GM23338 (cell line): ENCODE measurements at regions not wholly inside any gene's neighbourhood (a gene's known extent, or its start where the extent isn't known, plus 50 kb on each side); places are given as distances from the start of the nearest gene placed in this dataset.

Source experiments
- ATAC-seq: fragments of 200-7000 bp; cut with Tn5 transposase; 3 replicates; pipeline ENCODE4 v1.9.1; 2020
- DNase-seq: peaks from one replicate; pipeline ENCODE4 v3.0.0-alpha.2; 2015; ENCODE audit warnings: low spot score
- H2AFZ ChIP-seq: fragments of 200-600 bp; sonication (generic); 2 replicates; pipeline ENCODE4 v1.8.0; 2016; ENCODE audit warnings: antibody characterized with exemption, mild to moderate bottlenecking, moderate library complexity
- H3F3A ChIP-seq: fragments of 200-600 bp; sonication (generic); replicated peaks from 2 replicates; pipeline ENCODE4 v1.8.0; 2017; ENCODE audit warnings: antibody characterized with exemption, mixed run types, low read depth
- H3K27ac ChIP-seq: fragments of 200-600 bp; sonication (generic); 2 replicates; pipeline ENCODE4 v1.6.1; 2016; ENCODE audit warnings: low read depth
- H3K27me3 ChIP-seq: fragments of 200-600 bp; sonication (generic); 2 replicates; pipeline ENCODE4 v1.8.0; 2016; ENCODE audit warnings: mild to moderate bottlenecking, mixed run types, moderate library complexity; ENCODE audit not compliant: insufficient read depth
- H3K36me3 ChIP-seq: fragments of 200-600 bp; sonication (generic); 2 replicates; pipeline ENCODE4 v1.8.0; 2016; ENCODE audit warnings: mild to moderate bottlenecking; ENCODE audit not compliant: insufficient read depth
- H3K4me1 ChIP-seq: fragments of 200-600 bp; sonication (generic); 2 replicates; pipeline ENCODE4 v1.8.0; 2016; ENCODE audit warnings: mild to moderate bottlenecking, moderate library complexity; ENCODE audit not compliant: insufficient read depth
- H3K4me2 ChIP-seq: fragments of 200-600 bp; sonication (generic); 2 replicates; pipeline ENCODE4 v1.7.1; 2017; ENCODE audit warnings: mixed run types
- H3K4me3 ChIP-seq: fragments of 200-600 bp; sonication (generic); 2 replicates; pipeline ENCODE4 v1.6.1; 2016; ENCODE audit warnings: mixed run types
- H3K79me2 ChIP-seq: fragments of 200-600 bp; sonication (generic); replicated peaks from 2 replicates; pipeline ENCODE4 v1.8.0; 2017; ENCODE audit warnings: mild to moderate bottlenecking; ENCODE audit not compliant: insufficient read depth
- H3K9me2 ChIP-seq: fragments of 200-600 bp; sonication (generic); 2 replicates; pipeline ENCODE4 v1.8.0; 2017; ENCODE audit not compliant: insufficient read depth
- H4K20me1 ChIP-seq: fragments of 200-600 bp; sonication (generic); replicated peaks from 2 replicates; pipeline ENCODE4 v1.8.0; 2017; ENCODE audit warnings: mild to moderate bottlenecking; ENCODE audit not compliant: insufficient read depth
- H3K27ac Mint-ChIP-seq: 2 replicates; pipeline ENCODE4 v1.8.0; 2020; ENCODE audit warnings: inconsistent platforms, mild to moderate bottlenecking, moderate library complexity, mixed read lengths
- H3K27me3 Mint-ChIP-seq: 3 replicates; pipeline ENCODE4 v1.8.0; 2022; ENCODE audit warnings: low read depth, mild to moderate bottlenecking, moderate library complexity, mixed read lengths, inconsistent platforms; ENCODE audit not compliant: insufficient read depth, poor library complexity
- H3K36me3 Mint-ChIP-seq: 3 replicates; pipeline ENCODE4 v1.8.0; 2021; ENCODE audit warnings: low read depth, mild to moderate bottlenecking, inconsistent platforms, moderate library complexity, mixed read lengths
- H3K4me1 Mint-ChIP-seq: 3 replicates; pipeline ENCODE4 v1.8.0; 2020; ENCODE audit warnings: mild to moderate bottlenecking, inconsistent platforms, mixed read lengths
- H3K4me3 Mint-ChIP-seq: 3 replicates; pipeline ENCODE4 v1.8.0; 2021; ENCODE audit warnings: moderate library complexity, mild to moderate bottlenecking, inconsistent platforms, mixed read lengths
- H3K9me3 Mint-ChIP-seq: 3 replicates; pipeline ENCODE4 v1.8.0; 2020; ENCODE audit warnings: moderate library complexity, mild to moderate bottlenecking, inconsistent platforms, mixed read lengths
- CREB1 ChIP-seq: fragments of 250-450 bp; sonication (Bioruptor Pico); IDR thresholded peaks from 2 replicates; pipeline ENCODE4 v1.5.0; 2020; ENCODE audit warnings: low read depth, mild to moderate bottlenecking, moderate library complexity
- CTCF ChIP-seq, 2 experiments: fragments of 200-600 bp in 1 of 2; sonication (generic) in 1 of 2; conservative IDR thresholded peaks; 2 replicates each; pipeline versions ENCODE4 v1.5.1 to v1.6.1; 2016 to 2017; ENCODE audit warnings: antibody characterized with exemption in 2 of 2, low read depth in 2 of 2, mild to moderate bottlenecking in 2 of 2, moderate library complexity in 1 of 2
- EZH2phosphoT487 ChIP-seq: fragments of 200-600 bp; sonication (generic); IDR thresholded peaks from one replicate; pipeline ENCODE4 v1.8.1; 2018; ENCODE audit warnings: antibody characterized with exemption; ENCODE audit not compliant: unreplicated experiment
- JUNB ChIP-seq: IDR thresholded peaks from one replicate; pipeline ENCODE4 v1.6.1; 2016; ENCODE audit warnings: antibody characterized with exemption; ENCODE audit not compliant: unreplicated experiment
- NANOG ChIP-seq: IDR thresholded peaks from 2 replicates; pipeline ENCODE4 v1.6.1; 2016; ENCODE audit warnings: antibody characterized with exemption, borderline replicate concordance
- POLR2AphosphoS5 ChIP-seq: IDR thresholded peaks from 2 replicates; pipeline ENCODE4 v1.6.1; 2016; ENCODE audit warnings: antibody characterized with exemption, low read depth
- STAT1 ChIP-seq: IDR thresholded peaks from one replicate; pipeline ENCODE4 v1.6.1; 2016; ENCODE audit warnings: antibody characterized with exemption; ENCODE audit not compliant: unreplicated experiment
- ZNF114 ChIP-seq: fragments of 250-450 bp; sonication (Bioruptor Pico); IDR thresholded peaks from 2 replicates; pipeline ENCODE4 v1.5.0; 2020; ENCODE audit warnings: mild to moderate bottlenecking, moderate library complexity
- ZNF331 ChIP-seq: fragments of 250-450 bp; sonication (Bioruptor Pico); IDR thresholded peaks from 2 replicates; pipeline ENCODE4 v1.5.0; 2020; ENCODE audit warnings: low read depth, mild to moderate bottlenecking, moderate library complexity
- TF ChIP-seq, protein P1 (sequence below): IDR thresholded peaks from 2 replicates; pipeline ENCODE4 v1.6.1; 2016; ENCODE audit warnings: antibody characterized with exemption
- TF ChIP-seq, protein P2 (sequence below): fragments of 250-450 bp; sonication (Bioruptor Pico); IDR thresholded peaks from 2 replicates; pipeline ENCODE4 v1.5.0; 2020; ENCODE audit warnings: mild to moderate bottlenecking, moderate library complexity

DNA sequence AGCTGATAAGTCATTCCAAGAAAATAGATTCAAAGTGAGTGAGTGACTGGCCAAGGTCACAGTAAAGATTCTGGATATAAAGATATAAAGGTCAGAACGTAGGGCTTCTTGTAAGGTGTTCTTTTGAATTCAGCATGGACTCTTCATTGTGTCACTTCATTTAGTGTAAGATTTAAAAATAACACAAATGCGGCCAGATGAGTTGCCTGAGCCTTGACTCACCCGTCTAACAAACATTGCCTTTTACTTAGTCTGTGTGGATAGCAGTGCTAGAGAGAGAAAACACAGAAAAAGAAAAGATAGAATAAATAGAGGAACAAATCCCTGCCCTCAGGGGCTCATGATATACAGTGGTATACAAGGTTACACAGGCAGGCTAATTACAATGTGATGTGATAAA, 223.4 kb downstream of the PLPP3 start (continued):
- TF ChIP-seq, protein P1, sequence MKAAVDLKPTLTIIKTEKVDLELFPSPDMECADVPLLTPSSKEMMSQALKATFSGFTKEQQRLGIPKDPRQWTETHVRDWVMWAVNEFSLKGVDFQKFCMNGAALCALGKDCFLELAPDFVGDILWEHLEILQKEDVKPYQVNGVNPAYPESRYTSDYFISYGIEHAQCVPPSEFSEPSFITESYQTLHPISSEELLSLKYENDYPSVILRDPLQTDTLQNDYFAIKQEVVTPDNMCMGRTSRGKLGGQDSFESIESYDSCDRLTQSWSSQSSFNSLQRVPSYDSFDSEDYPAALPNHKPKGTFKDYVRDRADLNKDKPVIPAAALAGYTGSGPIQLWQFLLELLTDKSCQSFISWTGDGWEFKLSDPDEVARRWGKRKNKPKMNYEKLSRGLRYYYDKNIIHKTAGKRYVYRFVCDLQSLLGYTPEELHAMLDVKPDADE, result no peak
- TF ChIP-seq ZNF114 (CRISPR knock-in tag), result no peak
- no peak for TF ChIP-seq STAT1
- no peak for TF ChIP-seq CTCF (conservative IDR thresholded peaks at IDR 0.05; ENCODE audit: low read depth in 2 of 2)
- no peak for TF ChIP-seq NANOG

GRCh38 chr1:56355422-56355821, 223.9 kb downstream of the PLPP3 start:
- DNase-seq (no peak), ATAC-seq (no peak)
- H3K4me3 Mint-ChIP-seq, result no peak overlapping the region
- Histone ChIP-seq H3K4me2 (no peak overlapping the region), H3K4me3 (no peak overlapping the region), H3K27me3 (no peaks in the 10 kb centered on the region), H3F3A (no peaks in the 10 kb centered on the region), H3K4me1 (no peaks in the 10 kb centered on the region), H2AFZ (no peak overlapping the region), H3K36me3 (no peaks in the 10 kb centered on the region), H3K79me2 (no peaks in the 10 kb centered on the region), H3K27ac (no peak overlapping the region), H4K20me1 (no peaks in the 10 kb centered on the region), H3K9me2 (peaks cover 1% of the 10 kb centered on the region; the same call in 1 of the 2 replicates)
- H3K36me3 Mint-ChIP-seq, result no peaks in the 10 kb centered on the region
- no peaks in the 10 kb centered on the region for H3K27me3 Mint-ChIP-seq
- H3K27ac Mint-ChIP-seq, result no peak overlapping the region
- H3K9me3 Mint-ChIP-seq, result no peaks in the 10 kb centered on the region
- TF ChIP-seq CTCF (conservative IDR thresholded peaks at IDR 0.05; ENCODE audit: low read depth in 2 of 2) (no peak), STAT1 (no peak), ZNF331 (CRISPR knock-in tag) (no peak), CREB1 (CRISPR knock-in tag) (no peak), NANOG (no peak), JUNB (no peak), POLR2AphosphoS5 (no peak), EZH2phosphoT487 (no peak)
- TF ChIP-seq, protein P2, sequence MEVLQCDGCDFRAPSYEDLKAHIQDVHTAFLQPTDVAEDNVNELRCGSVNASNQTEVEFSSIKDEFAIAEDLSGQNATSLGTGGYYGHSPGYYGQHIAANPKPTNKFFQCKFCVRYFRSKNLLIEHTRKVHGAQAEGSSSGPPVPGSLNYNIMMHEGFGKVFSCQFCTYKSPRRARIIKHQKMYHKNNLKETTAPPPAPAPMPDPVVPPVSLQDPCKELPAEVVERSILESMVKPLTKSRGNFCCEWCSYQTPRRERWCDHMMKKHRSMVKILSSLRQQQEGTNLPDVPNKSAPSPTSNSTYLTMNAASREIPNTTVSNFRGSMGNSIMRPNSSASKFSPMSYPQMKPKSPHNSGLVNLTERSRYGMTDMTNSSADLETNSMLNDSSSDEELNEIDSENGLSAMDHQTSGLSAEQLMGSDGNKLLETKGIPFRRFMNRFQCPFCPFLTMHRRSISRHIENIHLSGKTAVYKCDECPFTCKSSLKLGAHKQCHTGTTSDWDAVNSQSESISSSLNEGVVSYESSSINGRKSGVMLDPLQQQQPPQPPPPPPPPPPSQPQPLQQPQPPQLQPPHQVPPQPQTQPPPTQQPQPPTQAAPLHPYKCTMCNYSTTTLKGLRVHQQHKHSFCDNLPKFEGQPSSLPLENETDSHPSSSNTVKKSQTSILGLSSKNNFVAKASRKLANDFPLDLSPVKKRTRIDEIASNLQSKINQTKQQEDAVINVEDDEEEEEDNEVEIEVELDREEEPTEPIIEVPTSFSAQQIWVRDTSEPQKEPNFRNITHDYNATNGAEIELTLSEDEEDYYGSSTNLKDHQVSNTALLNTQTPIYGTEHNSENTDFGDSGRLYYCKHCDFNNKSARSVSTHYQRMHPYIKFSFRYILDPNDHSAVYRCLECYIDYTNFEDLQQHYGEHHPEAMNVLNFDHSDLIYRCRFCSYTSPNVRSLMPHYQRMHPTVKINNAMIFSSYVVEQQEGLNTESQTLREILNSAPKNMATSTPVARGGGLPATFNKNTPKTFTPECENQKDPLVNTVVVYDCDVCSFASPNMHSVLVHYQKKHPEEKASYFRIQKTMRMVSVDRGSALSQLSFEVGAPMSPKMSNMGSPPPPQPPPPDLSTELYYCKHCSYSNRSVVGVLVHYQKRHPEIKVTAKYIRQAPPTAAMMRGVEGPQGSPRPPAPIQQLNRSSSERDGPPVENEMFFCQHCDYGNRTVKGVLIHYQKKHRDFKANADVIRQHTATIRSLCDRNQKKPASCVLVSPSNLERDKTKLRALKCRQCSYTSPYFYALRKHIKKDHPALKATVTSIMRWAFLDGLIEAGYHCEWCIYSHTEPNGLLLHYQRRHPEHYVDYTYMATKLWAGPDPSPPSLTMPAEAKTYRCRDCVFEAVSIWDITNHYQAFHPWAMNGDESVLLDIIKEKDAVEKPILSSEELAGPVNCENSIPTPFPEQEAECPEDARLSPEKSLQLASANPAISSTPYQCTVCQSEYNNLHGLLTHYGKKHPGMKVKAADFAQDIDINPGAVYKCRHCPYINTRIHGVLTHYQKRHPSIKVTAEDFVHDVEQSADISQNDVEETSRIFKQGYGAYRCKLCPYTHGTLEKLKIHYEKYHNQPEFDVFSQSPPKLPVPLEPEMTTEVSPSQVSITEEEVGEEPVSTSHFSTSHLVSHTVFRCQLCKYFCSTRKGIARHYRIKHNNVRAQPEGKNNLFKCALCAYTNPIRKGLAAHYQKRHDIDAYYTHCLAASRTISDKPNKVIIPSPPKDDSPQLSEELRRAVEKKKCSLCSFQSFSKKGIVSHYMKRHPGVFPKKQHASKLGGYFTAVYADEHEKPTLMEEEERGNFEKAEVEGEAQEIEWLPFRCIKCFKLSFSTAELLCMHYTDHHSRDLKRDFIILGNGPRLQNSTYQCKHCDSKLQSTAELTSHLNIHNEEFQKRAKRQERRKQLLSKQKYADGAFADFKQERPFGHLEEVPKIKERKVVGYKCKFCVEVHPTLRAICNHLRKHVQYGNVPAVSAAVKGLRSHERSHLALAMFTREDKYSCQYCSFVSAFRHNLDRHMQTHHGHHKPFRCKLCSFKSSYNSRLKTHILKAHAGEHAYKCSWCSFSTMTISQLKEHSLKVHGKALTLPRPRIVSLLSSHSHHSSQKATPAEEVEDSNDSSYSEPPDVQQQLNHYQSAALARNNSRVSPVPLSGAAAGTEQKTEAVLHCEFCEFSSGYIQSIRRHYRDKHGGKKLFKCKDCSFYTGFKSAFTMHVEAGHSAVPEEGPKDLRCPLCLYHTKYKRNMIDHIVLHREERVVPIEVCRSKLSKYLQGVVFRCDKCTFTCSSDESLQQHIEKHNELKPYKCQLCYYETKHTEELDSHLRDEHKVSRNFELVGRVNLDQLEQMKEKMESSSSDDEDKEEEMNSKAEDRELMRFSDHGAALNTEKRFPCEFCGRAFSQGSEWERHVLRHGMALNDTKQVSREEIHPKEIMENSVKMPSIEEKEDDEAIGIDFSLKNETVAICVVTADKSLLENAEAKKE, result no peak
- no peaks in the 10 kb centered on the region for H3K4me1 Mint-ChIP-seq
